Memory B cell (primary cell): ENCODE measurements at regions not wholly inside any gene's neighbourhood (a gene's known extent, or its start where the extent isn't known, plus 50 kb on each side); places are given as distances from the start of the nearest gene placed in this dataset.

Source experiments
- ATAC-seq: fragments of 150-1000 bp; cut with Tn5 transposase; 2 replicates; pipeline ENCODE4 v1.10.0; 2021; ENCODE audit warnings: low read depth, mild to moderate bottlenecking, moderate library complexity
- DNase-seq, 2 donors: peaks; one replicate each; pipeline ENCODE4 v3.0.0; 2022; ENCODE audit warnings: low spot score in 2 of 2
- H3K27ac Mint-ChIP-seq: one replicate; pipeline ENCODE4 v1.8.0; 2022; ENCODE audit warnings: mild to moderate bottlenecking, moderate library complexity, mixed read lengths
- H3K27me3 Mint-ChIP-seq: one replicate; pipeline ENCODE4 v1.8.0; 2022; ENCODE audit warnings: mixed read lengths
- H3K36me3 Mint-ChIP-seq: one replicate; pipeline ENCODE4 v1.8.0; 2022; ENCODE audit warnings: mild to moderate bottlenecking, mixed read lengths
- H3K4me1 Mint-ChIP-seq: one replicate; pipeline ENCODE4 v1.8.0; 2022; ENCODE audit warnings: mixed read lengths
- H3K4me3 Mint-ChIP-seq: one replicate; pipeline ENCODE4 v1.8.0; 2022; ENCODE audit warnings: mild to moderate bottlenecking, moderate library complexity, mixed read lengths
- H3K9me3 Mint-ChIP-seq: one replicate; pipeline ENCODE4 v1.8.0; 2022; ENCODE audit warnings: mixed read lengths

DNA sequence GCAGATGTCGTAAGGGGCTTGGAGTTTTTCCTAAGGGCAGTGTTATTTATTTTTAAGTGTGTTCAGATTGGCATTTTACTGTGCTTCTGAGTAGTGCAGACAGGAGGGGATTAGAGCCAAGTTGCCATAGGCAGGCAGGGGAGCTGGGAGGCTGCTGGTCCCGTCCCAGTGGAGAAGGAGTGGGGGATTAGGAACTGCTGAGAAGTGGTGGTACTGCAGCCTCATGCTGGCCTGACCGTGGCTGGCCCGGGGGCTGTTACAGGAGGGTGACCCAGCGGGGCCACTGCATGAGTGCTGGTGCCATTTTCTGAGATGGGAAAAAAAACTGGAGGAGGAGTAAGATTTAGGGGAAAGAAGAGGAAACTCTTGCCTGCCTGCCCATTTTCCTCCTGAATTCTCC, 52.3 kb upstream of the DLK1 start:
- Mint-ChIP-seq H3K27me3 (peaks cover 15% of the 10 kb centered on the region), H3K9me3 (peaks cover 2% of the 10 kb centered on the region), H3K4me1 (peaks cover 4% of the 10 kb centered on the region), H3K36me3 (no peaks in the 10 kb centered on the region), H3K27ac (no peak overlapping the region), H3K4me3 (no peak overlapping the region)
- no peak for DNase-seq
- no peak for ATAC-seq

DNA sequence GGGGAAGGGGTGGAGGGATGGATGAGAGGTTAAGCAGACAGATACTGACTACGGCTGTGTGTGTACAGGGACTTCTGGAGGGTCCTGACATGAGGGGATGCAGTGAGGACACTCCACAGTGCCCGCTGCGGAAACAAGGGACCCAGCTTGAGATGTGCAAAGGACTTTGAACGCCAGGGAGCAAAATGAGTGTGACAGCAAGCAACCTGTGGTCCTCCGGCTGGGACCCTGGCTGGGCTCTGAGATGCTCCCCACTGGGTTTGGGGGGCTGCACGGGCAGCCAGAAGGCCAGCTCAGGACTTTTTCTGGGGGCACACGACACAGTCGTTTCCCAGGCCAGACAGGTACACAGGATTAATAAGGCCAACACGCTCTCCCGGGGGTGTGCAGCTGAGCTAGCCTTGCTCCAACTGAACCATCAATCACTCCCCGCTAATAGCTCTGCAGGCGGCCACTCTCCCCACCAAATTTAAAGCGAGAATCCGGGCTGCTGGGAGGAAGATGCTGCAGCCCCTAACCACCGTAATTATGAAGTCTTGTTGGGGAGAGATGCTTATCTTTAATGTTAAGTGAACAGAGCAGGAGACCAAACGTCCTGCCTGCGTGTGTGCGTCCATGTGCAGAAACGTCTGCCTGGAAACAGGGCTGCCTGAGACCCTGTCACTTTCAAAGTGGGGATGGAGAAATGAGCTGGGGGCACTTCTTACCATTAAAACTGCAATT, 51.6 kb upstream of the DLK1 start:
- ATAC-seq (no peak), DNase-seq (no peak)
- Mint-ChIP-seq H3K27ac (no peak overlapping the region), H3K4me3 (no peak overlapping the region), H3K4me1 (peaks cover 4% of the 10 kb centered on the region), H3K36me3 (no peaks in the 10 kb centered on the region), H3K9me3 (peaks cover 2% of the 10 kb centered on the region), H3K27me3 (peaks cover 15% of the 10 kb centered on the region)

DNA sequence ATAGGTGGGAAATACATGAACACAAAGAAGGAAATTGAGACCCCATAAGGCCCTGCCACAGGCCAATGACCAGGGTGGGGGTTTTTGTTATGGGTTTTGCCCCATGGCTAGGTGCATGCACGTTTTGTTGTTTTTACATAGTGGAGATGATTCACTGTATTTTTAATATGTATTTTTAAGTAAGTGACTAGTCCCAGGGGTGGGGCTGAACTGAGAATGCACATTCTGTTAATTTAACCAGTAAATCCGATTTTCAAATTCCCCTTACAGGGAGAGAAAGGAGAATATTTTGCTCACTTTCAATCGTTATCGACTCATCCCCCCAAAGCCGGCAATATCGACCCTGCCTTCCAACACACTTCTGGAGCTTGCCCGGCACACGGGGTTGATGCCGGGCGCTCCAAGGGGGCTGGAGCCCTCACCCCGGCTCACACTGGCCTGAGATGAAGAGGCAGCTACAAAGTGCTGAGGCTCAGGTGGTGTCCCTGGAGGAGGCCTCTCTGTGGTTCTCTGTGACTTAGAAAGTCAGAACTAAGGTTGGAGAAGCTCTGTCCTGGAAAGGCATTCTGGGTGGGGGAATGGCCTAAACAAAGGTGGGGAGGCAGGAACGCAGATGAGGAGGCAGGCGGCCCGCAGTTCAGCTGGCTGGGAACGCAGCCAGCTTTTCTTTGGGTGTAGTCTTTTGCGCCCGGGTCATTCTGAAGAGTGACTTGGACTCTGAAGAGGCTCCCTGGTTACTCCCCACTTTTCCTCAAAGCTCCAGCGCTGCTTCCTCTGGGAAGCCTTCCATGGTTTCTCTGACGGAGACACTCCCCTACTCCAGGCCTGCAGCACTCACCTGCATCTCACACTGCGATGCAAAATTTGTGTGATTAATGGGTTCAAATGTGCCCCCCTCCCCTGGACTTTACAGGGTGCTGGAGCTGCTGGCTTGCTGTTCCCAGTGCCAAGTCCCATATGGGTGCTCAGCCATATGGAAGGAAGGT, 50.7 kb upstream of the DLK1 start:
- Mint-ChIP-seq H3K27me3 (peaks cover 15% of the 10 kb centered on the region), H3K4me3 (no peak overlapping the region), H3K4me1 (peaks cover 4% of the 10 kb centered on the region), H3K36me3 (no peaks in the 10 kb centered on the region), H3K27ac (no peak overlapping the region), H3K9me3 (peaks cover 2% of the 10 kb centered on the region)
- ATAC-seq (no peak), DNase-seq (no peak)
